Peyer's patch (tissue), 4 donors: ENCODE measurements at regions not wholly inside any gene's neighbourhood (a gene's known extent, or its start where the extent isn't known, plus 50 kb on each side); places are given as distances from the start of the nearest gene placed in this dataset.

Experiments
- POLR2A ChIP-seq, 2 donors: fragments of 450-650 bp; IDR thresholded peaks; one replicate each; pipeline ENCODE4 v1.5.1; 2017; ENCODE audit warnings: antibody characterized with exemption in 2 of 2, mild to moderate bottlenecking in 2 of 2, moderate library complexity in 2 of 2
- TF ChIP-seq, protein P1 (sequence below), 6 experiments: fragments of 450-650 bp in 4 of 6; fragments of 200-600 bp in 2 of 6; sonication (generic) in 1 of 6; IDR thresholded peaks; one replicate each; pipeline ENCODE4 v1.5.1; 2017 to 2019; ENCODE audit warnings: antibody characterized with exemption in 6 of 6, mild to moderate bottlenecking in 3 of 6, moderate library complexity in 1 of 6

DNA sequence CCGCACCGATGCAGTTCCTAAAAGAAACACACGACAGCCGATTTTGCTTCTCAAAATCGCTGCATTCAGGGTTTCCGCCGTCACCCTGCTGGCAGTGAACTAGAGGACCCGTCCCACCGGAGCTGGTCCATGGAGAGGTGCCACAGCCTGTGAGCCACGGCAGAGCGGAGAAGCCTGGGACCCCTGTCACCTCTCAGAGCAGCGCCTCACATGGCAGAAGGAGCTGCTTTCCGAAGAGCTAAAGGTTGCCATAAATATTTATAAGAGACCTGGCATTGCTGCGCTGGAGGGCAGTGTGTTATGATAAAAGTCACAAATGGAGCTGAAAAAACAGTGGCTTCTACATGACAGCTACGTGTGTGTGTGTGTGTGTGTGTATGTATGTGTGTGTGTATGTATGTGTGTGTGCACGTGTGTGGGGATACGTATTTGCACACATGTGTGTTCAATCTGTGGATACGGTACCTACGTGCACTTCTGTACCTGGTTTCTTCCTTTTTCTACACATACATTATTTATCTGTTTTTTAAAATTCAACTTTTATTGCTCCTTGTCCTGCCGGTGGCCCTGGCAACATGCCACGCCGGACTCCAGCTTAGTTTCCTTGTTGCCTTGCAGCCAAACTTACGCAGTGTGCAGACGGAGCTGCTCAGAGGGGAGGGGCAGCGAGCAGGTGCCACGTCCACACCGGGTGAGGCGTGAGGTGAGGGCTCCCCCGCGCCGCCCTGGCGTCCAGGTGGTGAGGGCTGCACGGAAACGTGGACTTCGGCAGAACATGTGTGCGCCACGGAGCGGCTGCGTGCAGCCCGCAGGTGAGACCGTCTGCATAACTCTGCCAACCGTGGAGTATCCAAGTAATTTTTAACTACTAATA, 115.2 kb upstream of the PITRM1 start:
- TF ChIP-seq, protein P1, sequence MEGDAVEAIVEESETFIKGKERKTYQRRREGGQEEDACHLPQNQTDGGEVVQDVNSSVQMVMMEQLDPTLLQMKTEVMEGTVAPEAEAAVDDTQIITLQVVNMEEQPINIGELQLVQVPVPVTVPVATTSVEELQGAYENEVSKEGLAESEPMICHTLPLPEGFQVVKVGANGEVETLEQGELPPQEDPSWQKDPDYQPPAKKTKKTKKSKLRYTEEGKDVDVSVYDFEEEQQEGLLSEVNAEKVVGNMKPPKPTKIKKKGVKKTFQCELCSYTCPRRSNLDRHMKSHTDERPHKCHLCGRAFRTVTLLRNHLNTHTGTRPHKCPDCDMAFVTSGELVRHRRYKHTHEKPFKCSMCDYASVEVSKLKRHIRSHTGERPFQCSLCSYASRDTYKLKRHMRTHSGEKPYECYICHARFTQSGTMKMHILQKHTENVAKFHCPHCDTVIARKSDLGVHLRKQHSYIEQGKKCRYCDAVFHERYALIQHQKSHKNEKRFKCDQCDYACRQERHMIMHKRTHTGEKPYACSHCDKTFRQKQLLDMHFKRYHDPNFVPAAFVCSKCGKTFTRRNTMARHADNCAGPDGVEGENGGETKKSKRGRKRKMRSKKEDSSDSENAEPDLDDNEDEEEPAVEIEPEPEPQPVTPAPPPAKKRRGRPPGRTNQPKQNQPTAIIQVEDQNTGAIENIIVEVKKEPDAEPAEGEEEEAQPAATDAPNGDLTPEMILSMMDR (IDR thresholded peaks at IDR 0.05): peak in 2 of 6 experiments; percentile 2 to 23
- no peak for TF ChIP-seq POLR2A (IDR thresholded peaks at IDR 0.05)
